GM12891 (cell line): ENCODE measurements at regions not wholly inside any gene's neighbourhood (a gene's known extent, or its start where the extent isn't known, plus 50 kb on each side); places are given as distances from the start of the nearest gene placed in this dataset.

Experiments
- POLR2A ChIP-seq: IDR thresholded peaks from 2 replicates; pipeline ENCODE4 v1.6.1; 2011; ENCODE audit warnings: low read depth, low read length, control low read depth
- POLR2AphosphoS5 ChIP-seq: IDR thresholded peaks from 2 replicates; pipeline ENCODE4 v1.6.1; 2011; ENCODE audit warnings: low read depth, low read length, control low read depth
- SPI1 ChIP-seq: IDR thresholded peaks from 2 replicates; pipeline ENCODE4 v1.6.1; 2011; ENCODE audit warnings: low read depth, low read length, control low read depth
- TAF1 ChIP-seq: IDR thresholded peaks from 2 replicates; pipeline ENCODE4 v1.6.1; 2011; ENCODE audit warnings: low read depth, low read length, control low read depth

DNA sequence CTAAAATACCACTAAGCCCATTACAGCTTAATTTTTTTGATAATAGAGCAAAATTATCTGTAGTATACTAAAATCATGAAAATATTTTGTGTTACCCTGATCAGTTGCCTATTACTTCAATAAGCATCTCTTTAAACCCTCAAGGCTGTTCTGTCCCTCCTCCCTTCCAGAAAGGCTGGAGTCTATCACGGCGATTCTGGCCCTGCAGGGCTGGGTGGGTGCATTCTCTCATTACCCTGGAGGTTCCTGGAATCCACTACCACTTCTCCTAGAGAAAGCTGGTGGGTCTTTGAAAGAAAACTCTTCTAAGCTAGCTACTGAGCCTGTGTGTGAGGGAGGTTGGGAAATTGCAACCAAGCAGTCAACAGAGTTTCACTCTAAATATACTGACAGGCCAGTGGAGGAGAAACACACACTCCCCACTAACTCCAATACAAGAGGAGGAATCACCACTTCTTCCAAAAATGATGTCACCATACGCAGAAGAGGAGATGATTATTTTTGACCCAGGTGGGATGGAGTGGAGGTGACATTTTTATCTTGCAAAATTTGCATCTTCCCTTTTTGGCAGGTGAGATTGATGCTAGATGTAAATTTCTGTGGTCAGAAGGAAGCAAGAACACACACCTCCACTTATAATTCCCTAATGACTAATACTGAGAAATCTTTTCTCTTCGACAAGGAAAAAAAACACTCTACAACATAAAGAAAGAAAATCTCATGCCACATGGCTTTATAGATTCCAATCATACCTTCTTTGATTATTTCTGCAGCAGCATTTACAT is 182.3 kb upstream of the PHACTR1 start:
- TF ChIP-seq SPI1 (no peak), POLR2A (no peak), POLR2AphosphoS5 (no peak), TAF1 (no peak)
